HepG2 (cell line): ENCODE measurements at regions not wholly inside any gene's neighbourhood (a gene's known extent, or its start where the extent isn't known, plus 50 kb on each side); places are given as distances from the start of the nearest gene placed in this dataset.
A peak's percentile ranks its signal among the peaks of the same experiment; 100 is the strongest.

Experiments used
- ATAC-seq: fragments of 200-7000 bp; cut with Tn5 transposase; 3 replicates; pipeline ENCODE4 v1.9.1; 2020; ENCODE audit warnings: mild to moderate bottlenecking, moderate library complexity
- BruUV-seq: library from RNA; stranded (reverse); fragments of 400-500 nt; replicated peaks from 2 replicates; lab custom pipeline; 2021; lab: Mats Ljungman, UMichigan
- CTCF ChIA-PET: fragments of 300-600 bp; formaldehyde crosslinking; extraction: SDS; loops from one replicate; lab custom pipeline; 2021; ENCODE audit warnings: low total read pairs, inconsistent platforms, low intra/inter-chr PET ratio; lab: Yijun Ruan, JAX
- POLR2A ChIA-PET: fragments of 350-600 bp; sonication (Branson Sonifier 250); formaldehyde crosslinking; loops from one replicate; lab custom pipeline; 2020; ENCODE audit warnings: antibody characterized with exemption, inconsistent platforms; lab: Yijun Ruan, JAX
- DNase-seq: peaks from one replicate; pipeline ENCODE4 v3.0.0-alpha.2; 2015; ENCODE audit warnings: low spot score
- FAIRE-seq: peaks from 3 replicates; lab custom pipeline; 2011; peaks lifted over from hg19 to GRCh38; lab: Jason Lieb, UNC
- H2AFZ ChIP-seq: one replicate; pipeline ENCODE4 v1.6.1; 2011; ENCODE audit warnings: low read length, inconsistent platforms
- H3K27ac ChIP-seq: fragments of 300-600 bp; 3 replicates; pipeline ENCODE4 v1.8.0; 2011; ENCODE audit warnings: mixed run types, mild to moderate bottlenecking, mixed read lengths, low read length, inconsistent platforms; ENCODE audit not compliant: insufficient read depth; ENCODE audit errors: extremely low read length
- H3K27me3 ChIP-seq, 2 experiments: fragments of 200-600 bp in 1 of 2; 2 replicates in 1 of 2; 3 replicates in 1 of 2; pipeline versions ENCODE4 v1.6.0 to v1.8.0; 2011; ENCODE audit warnings: low read length in 2 of 2, mild to moderate bottlenecking in 2 of 2, moderate library complexity in 2 of 2, inconsistent platforms in 1 of 2; ENCODE audit not compliant: insufficient read depth in 2 of 2, control insufficient read depth in 1 of 2
- H3K36me3 ChIP-seq, 2 experiments: fragments of 200-600 bp in 1 of 2; replicated peaks in 1 of 2; 2 replicates in 1 of 2; 3 replicates in 1 of 2; pipeline versions ENCODE4 v1.5.1 to v1.8.0; 2011; ENCODE audit warnings: low read length in 2 of 2, inconsistent platforms in 1 of 2; ENCODE audit not compliant: insufficient read depth in 2 of 2, control insufficient read depth in 1 of 2
- H3K4me1 ChIP-seq: 2 replicates; pipeline ENCODE4 v1.5.1; 2012; ENCODE audit warnings: low read length, inconsistent platforms; ENCODE audit not compliant: insufficient read depth
- H3K4me2 ChIP-seq: 2 replicates; pipeline ENCODE4 v1.6.0; 2011; ENCODE audit warnings: low read depth, low read length, inconsistent platforms
- H3K4me3 ChIP-seq, 3 experiments: fragments of 200-600 bp in 1 of 3; sonication (generic), shearing (Covaris generic) in 1 of 3; replicated peaks in 1 of 3; 2 replicates each; pipeline ENCODE4 v1.5.1; 2011 to 2016; ENCODE audit warnings: low read length in 3 of 3, inconsistent platforms in 2 of 3, low read depth in 2 of 3, mild to moderate bottlenecking in 2 of 3, control low read depth in 1 of 3, mixed read lengths in 1 of 3; ENCODE audit not compliant: insufficient read depth in 1 of 3
- H3K79me2 ChIP-seq: one replicate; pipeline ENCODE4 v1.6.1; 2011; ENCODE audit warnings: low read length, inconsistent platforms; ENCODE audit not compliant: insufficient read depth
- H3K9ac ChIP-seq: 2 replicates; pipeline ENCODE4 v1.6.0; 2011; ENCODE audit warnings: mild to moderate bottlenecking, low read depth, low read length, inconsistent platforms; ENCODE audit not compliant: insufficient read depth
- H3K9me3 ChIP-seq: 2 replicates; pipeline ENCODE4 v1.5.1; 2012; ENCODE audit warnings: mild to moderate bottlenecking, low read length
- H4K20me1 ChIP-seq: 2 replicates; pipeline ENCODE4 v1.6.0; 2011; ENCODE audit warnings: inconsistent platforms, mild to moderate bottlenecking, low read length, moderate library complexity; ENCODE audit not compliant: insufficient read depth
- CENPT ChIP-seq: sonication (generic); formaldehyde crosslinking; IDR thresholded peaks from 2 replicates; pipeline ENCODE4 v1.8.0; 2022; ENCODE audit warnings: low read depth, mild to moderate bottlenecking, moderate library complexity, missing genetic modification reagents
- IRF9 ChIP-seq: sonication (generic); formaldehyde crosslinking; IDR thresholded peaks from 2 replicates; pipeline ENCODE4 v1.8.0; 2022; ENCODE audit warnings: missing genetic modification reagents, mild to moderate bottlenecking, borderline replicate concordance
- MED8 ChIP-seq: sonication (generic); formaldehyde crosslinking; IDR thresholded peaks from 2 replicates; pipeline ENCODE4 v1.8.1; 2023; ENCODE audit warnings: mild to moderate bottlenecking, missing genetic modification reagents; ENCODE audit not compliant: insufficient replicate concordance
- NFE2L2 ChIP-seq: fragments of 150-350 bp; IDR thresholded peaks from 2 replicates; pipeline ENCODE4 v1.6.1; 2014; ENCODE audit warnings: low read length
- RORA ChIP-seq: sonication (generic); formaldehyde crosslinking; IDR thresholded peaks from 2 replicates; pipeline ENCODE4 v1.5.0; 2020; ENCODE audit warnings: mild to moderate bottlenecking, missing genetic modification reagents, moderate library complexity
- ZFY ChIP-seq: sonication (generic); formaldehyde crosslinking; IDR thresholded peaks from 2 replicates; pipeline ENCODE4 v1.4.0; 2020; ENCODE audit warnings: missing genetic modification reagents
- ZNF367 ChIP-seq: sonication (generic); formaldehyde crosslinking; IDR thresholded peaks from 2 replicates; pipeline ENCODE4 v1.4.0; 2020; ENCODE audit warnings: missing genetic modification reagents, borderline replicate concordance
- ZNF737 ChIP-seq: sonication (generic); formaldehyde crosslinking; IDR thresholded peaks from 2 replicates; pipeline ENCODE4 v1.5.0; 2020; ENCODE audit warnings: missing genetic modification reagents, mild to moderate bottlenecking, borderline replicate concordance
- ZNF841 ChIP-seq: sonication (generic); formaldehyde crosslinking; IDR thresholded peaks from 2 replicates; pipeline ENCODE4 v1.8.1; 2023; ENCODE audit warnings: missing genetic modification reagents, borderline replicate concordance
- WGBS: methylation state at CpG from one replicate; pipeline ENCODE4 v1.1.6; 2017; ENCODE audit warnings: low lambda C conversion rate; 5-methylcytosine and 5-hydroxymethylcytosine counted together
- in situ Hi-C: cut with HindIII; loops from 2 replicates; pipeline ENCODE4 v1.10.0; 2017; ENCODE audit warnings: low pct_unique_long_range_greater_than_20kb; ENCODE audit not compliant: extremely low pct_ligation_motif_present
- intact Hi-C: fragments of 100-400 bp; cut with micrococcal nuclease; formaldehyde crosslinking; loops from one replicate; pipeline ENCODE4 v1.10.0; 2022; ENCODE audit not compliant: unreplicated experiment

- TF ChIP-seq ZNF841 (CRISPR knock-in tag) (no peak), ZFY (no peak), ZNF737 (CRISPR knock-in tag) (no peak), MED8 (CRISPR knock-in tag) (no peak), ZNF367 (CRISPR knock-in tag) (no peak), RORA (no peak), CENPT (CRISPR knock-in tag) (no peak)
Observed at GRCh38 chr13:105073041-105073440, 1462.4 kb downstream of the EFNB2 start (continued).

- ChIA-PET POLR2A (no interaction called here), CTCF (no interaction called here)
- intact Hi-C loops (no loop called here), in situ Hi-C loops (no loop called here)
- Histone ChIP-seq H3K4me2 (no peak overlapping the region), H3K36me3 (no peaks in the 10 kb centered on the region), H3K27me3 (no peaks in the 10 kb centered on the region), H3K4me3 (no peak overlapping the region), H3K9ac (no peak overlapping the region), H3K79me2 (no peaks in the 10 kb centered on the region), H2AFZ (no peak overlapping the region), H3K4me1 (no peaks in the 10 kb centered on the region), H4K20me1 (no peaks in the 10 kb centered on the region), H3K27ac (no peak overlapping the region), H3K9me3 (peaks cover 24% of the 10 kb centered on the region; the same call in 1 of the 2 replicates)
- no peak for ATAC-seq
- BruUV-seq, result no TSS peak
- DNase-seq, result no peak
- TF ChIP-seq NFE2L2 (peak; percentile 66), IRF9 (CRISPR knock-in tag) (no peak)
- 3% methylated on average over 1 of the region's 1 CpG for WGBS
- FAIRE-seq, result no peak
Observed at GRCh38 chr13:105070452-105070851, 1465.0 kb downstream of the EFNB2 start.
